ENCODE measurements at regions not wholly inside any gene's neighbourhood (a gene's known extent, or its start where the extent isn't known, plus 50 kb on each side); places are given as distances from the start of the nearest gene placed in this dataset.
"Not testable (repeated sequence)": the region's sequence is repeated elsewhere in the genome, so short reads cannot be mapped to it uniquely, and the experiment has no call there.

DNA sequence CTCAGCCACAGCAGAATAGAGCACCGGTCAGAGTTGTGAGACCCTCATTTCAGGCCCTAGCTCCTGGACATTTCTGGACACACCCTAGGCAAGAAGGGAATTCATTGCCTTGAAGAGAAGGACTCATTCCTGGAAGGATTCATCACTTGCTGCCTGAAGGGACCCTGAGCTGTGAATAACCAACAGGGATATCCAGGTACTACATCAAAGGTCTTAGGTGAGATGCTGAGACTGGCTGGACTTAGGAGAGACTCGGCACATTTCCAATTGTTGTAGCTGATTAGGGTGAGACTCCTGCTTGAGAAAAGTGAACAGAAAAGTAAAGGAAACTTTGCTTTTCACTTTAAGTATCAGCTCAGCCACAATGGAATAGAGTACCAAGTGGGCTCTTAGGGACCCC, 208.1 kb upstream of the CDKN2B start:
- Histone ChIP-seq H3K9me3 (no peaks in the 10 kb centered on the region), H3K27me3 (no peaks in the 10 kb centered on the region), H3K36me3 (no peaks in the 10 kb centered on the region), H3K27ac (no peak overlapping the region), H3K4me3 (no peak overlapping the region), H3K4me1 (no peaks in the 10 kb centered on the region)
- DNase-seq (ENCODE audit: extremely low spot score in 2 of 2): no peak
- TF ChIP-seq POLR2AphosphoS5 (IDR thresholded peaks at IDR 0.05; ENCODE audit: insufficient read depth in 1 of 2, low read depth in 1 of 2): no peak
- TF ChIP-seq CTCF (IDR thresholded peaks at IDR 0.05): no peak
- TF ChIP-seq POLR2A (IDR thresholded peaks at IDR 0.05): no peak
- intact Hi-C loops (cut with DNase I): no loop called here

GRCh38 chr9:22225856-22226255, 216.8 kb upstream of the CDKN2B start:
- H3K27me3 ChIP-seq; DNase-seq (ENCODE audit: extremely low spot score in 2 of 2); H3K4me3 ChIP-seq; H3K36me3 ChIP-seq; H3K4me1 ChIP-seq; H3K27ac ChIP-seq; H3K9me3 ChIP-seq; intact Hi-C loops (cut with DNase I): not testable (repeated sequence)

DNA sequence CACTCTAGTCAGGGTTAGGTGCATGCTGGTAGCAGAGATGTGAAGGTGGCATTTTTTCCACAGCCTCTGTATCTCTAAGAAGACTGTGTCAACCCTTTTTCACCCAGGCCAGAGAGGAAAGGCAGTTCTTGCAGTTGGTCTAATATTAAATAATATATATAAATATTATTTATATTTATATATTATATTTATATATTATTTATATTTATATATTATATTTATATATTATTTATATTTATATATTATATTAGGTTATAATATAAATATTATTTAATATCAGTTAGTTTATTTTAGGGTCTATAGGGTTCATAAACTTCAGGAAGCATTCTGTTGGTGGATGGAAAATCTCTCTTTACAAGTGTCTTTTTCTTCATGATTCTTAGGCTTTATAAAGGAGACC, 218.6 kb upstream of the DMRTA1 start:
- H3K4me1 ChIP-seq: no peaks in the 10 kb centered on the region
- no peak overlapping the region for H3K4me3 ChIP-seq
- no peaks in the 10 kb centered on the region for H3K36me3 ChIP-seq
- TF ChIP-seq CTCF (IDR thresholded peaks at IDR 0.05) (no peak), POLR2A (IDR thresholded peaks at IDR 0.05) (no peak), POLR2AphosphoS5 (IDR thresholded peaks at IDR 0.05; ENCODE audit: insufficient read depth in 1 of 2, low read depth in 1 of 2) (no peak)
- no peak overlapping the region for H3K27ac ChIP-seq
- DNase-seq (ENCODE audit: extremely low spot score in 2 of 2): no peak
- H3K27me3 ChIP-seq: no peaks in the 10 kb centered on the region
- H3K9me3 ChIP-seq: no peaks in the 10 kb centered on the region
- intact Hi-C loops (cut with DNase I): no loop called here

- Histone ChIP-seq H3K4me1 (no peaks in the 10 kb centered on the region), H3K4me3 (no peak overlapping the region), H3K27me3 (no peaks in the 10 kb centered on the region), H3K27ac (no peak overlapping the region), H3K36me3 (no peaks in the 10 kb centered on the region), H3K9me3 (no peaks in the 10 kb centered on the region)
- TF ChIP-seq CTCF (IDR thresholded peaks at IDR 0.05): no peak
- no peak for TF ChIP-seq POLR2A (IDR thresholded peaks at IDR 0.05)
- no peak for TF ChIP-seq POLR2AphosphoS5 (IDR thresholded peaks at IDR 0.05; ENCODE audit: insufficient read depth in 1 of 2, low read depth in 1 of 2)
- intact Hi-C loops (cut with DNase I): no loop called here
- no peak for DNase-seq (ENCODE audit: extremely low spot score in 2 of 2)
Observed at GRCh38 chr9:22228542-22228941, 218.1 kb upstream of the DMRTA1 start.

DNA sequence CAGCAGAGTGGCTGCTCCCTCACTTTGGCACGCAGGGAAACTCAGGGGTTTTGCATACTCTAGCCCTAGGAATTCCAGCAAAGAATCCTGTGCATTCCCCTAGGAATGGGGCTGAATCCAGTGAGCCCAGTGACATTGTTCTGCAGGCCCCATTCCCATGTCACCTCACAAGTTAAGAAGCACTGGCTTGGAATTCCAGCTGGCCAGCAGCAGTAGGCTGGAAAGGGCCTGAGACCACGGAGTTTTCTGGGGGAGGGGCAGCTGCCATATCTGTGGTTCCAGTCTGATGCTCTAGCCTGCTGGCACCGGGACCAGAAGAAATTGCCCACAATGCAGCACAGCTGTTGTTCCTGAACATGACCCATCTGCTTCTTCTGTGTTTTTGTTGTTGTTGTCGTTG, 217.6 kb upstream of the DMRTA1 start:
- no peak for DNase-seq (ENCODE audit: extremely low spot score in 2 of 2)
- TF ChIP-seq POLR2A (IDR thresholded peaks at IDR 0.05) (no peak), POLR2AphosphoS5 (IDR thresholded peaks at IDR 0.05; ENCODE audit: insufficient read depth in 1 of 2, low read depth in 1 of 2) (no peak), CTCF (IDR thresholded peaks at IDR 0.05) (no peak)
- Histone ChIP-seq H3K4me3 (no peak overlapping the region), H3K9me3 (no peaks in the 10 kb centered on the region), H3K27me3 (no peaks in the 10 kb centered on the region), H3K27ac (no peak overlapping the region), H3K36me3 (no peaks in the 10 kb centered on the region), H3K4me1 (no peaks in the 10 kb centered on the region)
- intact Hi-C loops (cut with DNase I): no loop called here

- DNase-seq (ENCODE audit: extremely low spot score in 2 of 2); H3K4me3 ChIP-seq; intact Hi-C loops (cut with DNase I); H3K9me3 ChIP-seq; H3K27me3 ChIP-seq; H3K4me1 ChIP-seq; H3K27ac ChIP-seq; H3K36me3 ChIP-seq: not testable (repeated sequence)
Observed at GRCh38 chr9:22231309-22231708, 215.3 kb upstream of the DMRTA1 start.
